IMR-90 (cell line): ENCODE measurements at regions not wholly inside any gene's neighbourhood (a gene's known extent, or its start where the extent isn't known, plus 50 kb on each side); places are given as distances from the start of the nearest gene placed in this dataset.

Experiments used
- ATAC-seq: fragments of 200-7000 bp; cut with Tn5 transposase; 2 replicates; pipeline ENCODE4 v1.9.1; 2020; ENCODE audit warnings: low read depth, mild to moderate bottlenecking, moderate library complexity
- BruUV-seq: library from RNA; stranded (reverse); fragments of 400-500 nt; replicated peaks from 2 replicates; lab custom pipeline; 2021; lab: Mats Ljungman, UMichigan
- CTCF ChIA-PET: fragments of 300-600 bp; formaldehyde crosslinking; extraction: SDS; loops from one replicate; lab custom pipeline; 2021; ENCODE audit warnings: antibody characterized with exemption; lab: Yijun Ruan, JAX
- POLR2A ChIA-PET: fragments of 300-600 bp; sonication (Branson Sonifier 250); formaldehyde crosslinking; loops from one replicate; lab custom pipeline; 2022; ENCODE audit warnings: antibody characterized with exemption; ENCODE audit not compliant: unreplicated experiment; lab: Charles Lee
- DNase-seq: peaks from one replicate; pipeline ENCODE4 v3.0.0; 2013
- H2AFZ ChIP-seq: replicated peaks from 2 replicates; pipeline ENCODE3; 2013; ENCODE audit warnings: low read length, mild to moderate bottlenecking; ENCODE audit not compliant: poor library complexity
- H2AK5ac ChIP-seq: 2 replicates; pipeline ENCODE4 v1.6.1; 2013; ENCODE audit warnings: low read depth, low read length, inconsistent platforms
- H2AK9ac ChIP-seq: replicated peaks from 2 replicates; pipeline ENCODE3; 2013; ENCODE audit warnings: mild to moderate bottlenecking, low read depth, low read length, moderate library complexity; ENCODE audit not compliant: poor library complexity
- H2BK120ac ChIP-seq: 2 replicates; pipeline ENCODE4 v1.6.1; 2013; ENCODE audit warnings: low read depth, low read length, inconsistent platforms
- H2BK15ac ChIP-seq: 3 replicates; pipeline ENCODE4 v1.6.1; 2013; ENCODE audit warnings: low read depth, low read length, inconsistent platforms
- H2BK20ac ChIP-seq: 2 replicates; pipeline ENCODE4 v1.6.1; 2013; ENCODE audit warnings: low read depth, mild to moderate bottlenecking, inconsistent platforms, low read length, moderate library complexity
- H2BK5ac ChIP-seq: 2 replicates; pipeline ENCODE4 v1.6.1; 2013; ENCODE audit warnings: mild to moderate bottlenecking, low read depth, low read length, inconsistent platforms; ENCODE audit not compliant: poor library complexity, severe bottlenecking
- H3K14ac ChIP-seq: replicated peaks from 2 replicates; pipeline ENCODE4 v1.6.1; 2013; ENCODE audit warnings: low read depth, low read length, inconsistent platforms
- H3K18ac ChIP-seq: 2 replicates; pipeline ENCODE4 v1.6.1; 2013; ENCODE audit warnings: low read depth, low read length, control low read depth
- H3K23ac ChIP-seq: 2 replicates; pipeline ENCODE4 v1.6.1; 2013; ENCODE audit warnings: low read depth, low read length, inconsistent platforms
- H3K27ac ChIP-seq: 2 replicates; pipeline ENCODE4 v1.5.1; 2013; ENCODE audit warnings: mild to moderate bottlenecking, control low read depth, low read length; ENCODE audit not compliant: insufficient read depth
- H3K27me3 ChIP-seq: 2 replicates; pipeline ENCODE4 v1.6.1; 2013; ENCODE audit warnings: low read length; ENCODE audit not compliant: control insufficient read depth, insufficient read depth
- H3K36me3 ChIP-seq: 2 replicates; pipeline ENCODE4 v1.6.1; 2013; ENCODE audit warnings: low read length, mixed read lengths; ENCODE audit not compliant: control insufficient read depth, insufficient read depth
- H3K4ac ChIP-seq: 2 replicates; pipeline ENCODE4 v1.6.1; 2013; ENCODE audit warnings: low read depth, low read length, inconsistent platforms
- H3K4me1 ChIP-seq: 2 replicates; pipeline ENCODE4 v1.6.1; 2013; ENCODE audit warnings: low read length, mixed read lengths; ENCODE audit not compliant: control insufficient read depth, insufficient read depth
- H3K4me2 ChIP-seq: 2 replicates; pipeline ENCODE4 v1.6.1; 2013; ENCODE audit warnings: low read depth, mild to moderate bottlenecking, control low read depth, low read length, moderate library complexity
- H3K4me3 ChIP-seq: 2 replicates; pipeline ENCODE4 v1.5.1; 2013; ENCODE audit warnings: low read depth, mild to moderate bottlenecking, control low read depth, low read length, moderate library complexity; ENCODE audit not compliant: insufficient read depth
- H3K56ac ChIP-seq: 2 replicates; pipeline ENCODE4 v1.6.1; 2013; ENCODE audit warnings: low read length, inconsistent platforms; ENCODE audit not compliant: insufficient read depth; ENCODE audit errors: extremely low read depth
- H3K79me1 ChIP-seq, 2 experiments: 2 replicates each; pipeline ENCODE4 v1.6.1; 2013; ENCODE audit warnings: low read length in 2 of 2, inconsistent platforms in 1 of 2, low read depth in 1 of 2
- H3K9ac ChIP-seq: 2 replicates; pipeline ENCODE4 v1.6.1; 2013; ENCODE audit warnings: low read depth, low read length, control low read depth
- H3K9me1 ChIP-seq: 2 replicates; pipeline ENCODE4 v1.6.1; 2013; ENCODE audit warnings: low read length, inconsistent platforms; ENCODE audit not compliant: insufficient read depth
- H3K9me3 ChIP-seq: 2 replicates; pipeline ENCODE4 v1.6.1; 2013; ENCODE audit warnings: low read length; ENCODE audit not compliant: control insufficient read depth, insufficient read depth
- H4K20me1 ChIP-seq: 2 replicates; pipeline ENCODE4 v1.6.1; 2013; ENCODE audit warnings: low read length, inconsistent platforms; ENCODE audit not compliant: insufficient read depth
- H4K5ac ChIP-seq: 2 replicates; pipeline ENCODE4 v1.6.1; 2013; ENCODE audit warnings: mild to moderate bottlenecking, low read depth, low read length, control low read depth
- H4K8ac ChIP-seq, 2 experiments: 2 replicates each; pipeline ENCODE4 v1.6.1; 2013; ENCODE audit warnings: low read depth in 2 of 2, low read length in 2 of 2, control low read depth in 1 of 2, inconsistent platforms in 1 of 2
- H4K91ac ChIP-seq: 2 replicates; pipeline ENCODE4 v1.6.1; 2013; ENCODE audit warnings: low read depth, low read length, inconsistent platforms; ENCODE audit not compliant: insufficient read depth
- BHLHE40 ChIP-seq: fragments of 150-350 bp; IDR thresholded peaks from 2 replicates; pipeline ENCODE4 v1.6.1; 2016; ENCODE audit warnings: mild to moderate bottlenecking, low read depth, low read length
- CEBPB ChIP-seq: IDR thresholded peaks from 2 replicates; pipeline ENCODE4 v1.6.1; 2012; ENCODE audit warnings: low read depth, low read length, improper control_type of control experiment
- CHD1 ChIP-seq: IDR thresholded peaks from 2 replicates; pipeline ENCODE4 v1.6.1; 2012; ENCODE audit warnings: low read depth, low read length, improper control_type of control experiment
- CTCF ChIP-seq: conservative IDR thresholded peaks from 2 replicates; pipeline ENCODE4 v1.5.1; 2012; ENCODE audit warnings: mild to moderate bottlenecking, low read depth, low read length, improper control_type of control experiment
- ELK1 ChIP-seq: fragments of 150-350 bp; IDR thresholded peaks from 2 replicates; pipeline ENCODE4 v1.6.1; 2016; ENCODE audit warnings: low read depth, mild to moderate bottlenecking, low read length, moderate library complexity, borderline replicate concordance
- FOS ChIP-seq: fragments of 150-350 bp; IDR thresholded peaks from 2 replicates; pipeline ENCODE4 v1.6.1; 2016; ENCODE audit warnings: low read depth, low read length
- MAFK ChIP-seq: IDR thresholded peaks from 2 replicates; pipeline ENCODE4 v1.6.1; 2012; ENCODE audit warnings: low read depth, low read length, improper control_type of control experiment
- MAZ ChIP-seq: IDR thresholded peaks from 2 replicates; pipeline ENCODE4 v1.6.1; 2012; ENCODE audit warnings: low read depth, mild to moderate bottlenecking, low read length, improper control_type of control experiment, moderate library complexity, borderline replicate concordance
- MXI1 ChIP-seq: IDR thresholded peaks from 2 replicates; pipeline ENCODE4 v1.6.1; 2012; ENCODE audit warnings: low read depth, mild to moderate bottlenecking, low read length, moderate library complexity, borderline replicate concordance
- NFE2L2 ChIP-seq: fragments of 150-350 bp; IDR thresholded peaks from 2 replicates; pipeline ENCODE4 v1.6.1; 2016; ENCODE audit warnings: low read depth, mild to moderate bottlenecking, low read length
- POLR2A ChIP-seq: IDR thresholded peaks from 2 replicates; pipeline ENCODE4 v1.6.1; 2012; ENCODE audit warnings: mild to moderate bottlenecking, low read depth, low read length
- RAD21 ChIP-seq: IDR thresholded peaks from 2 replicates; pipeline ENCODE4 v1.6.1; 2012; ENCODE audit warnings: low read length, improper control_type of control experiment
- RCOR1 ChIP-seq: IDR thresholded peaks from 2 replicates; pipeline ENCODE4 v1.6.1; 2012; ENCODE audit warnings: mild to moderate bottlenecking, low read length, improper control_type of control experiment; ENCODE audit not compliant: insufficient replicate concordance
- RFX5 ChIP-seq: IDR thresholded peaks from 2 replicates; pipeline ENCODE4 v1.8.0; 2012; ENCODE audit warnings: low read depth, mild to moderate bottlenecking, low read length, moderate library complexity
- SMC3 ChIP-seq: fragments of 150-350 bp; IDR thresholded peaks from 2 replicates; pipeline ENCODE4 v1.6.1; 2016; ENCODE audit warnings: low read depth, mild to moderate bottlenecking, antibody characterized with exemption, low read length, moderate library complexity
- USF2 ChIP-seq: fragments of 150-350 bp; IDR thresholded peaks from 2 replicates; pipeline ENCODE4 v1.6.1; 2017; ENCODE audit warnings: mild to moderate bottlenecking, antibody characterized with exemption, low read length, low read depth
- WGBS, 2 experiments: methylation state at CpG; one replicate each; pipeline versions ENCODE4 v1.1.5 to v1.1.7; 2013; ENCODE audit warnings: missing lambda C conversion rate in 2 of 2; ENCODE audit not compliant: insufficient read length in 1 of 2; ENCODE audit errors: extremely low coverage in 2 of 2; 5-methylcytosine and 5-hydroxymethylcytosine counted together
- dilution Hi-C: fragments of 300-500 bp; cut with HindIII; formaldehyde crosslinking; loops from one replicate; pipeline ENCODE4 v1.14.3; 2018; ENCODE audit warnings: low sequenced_read_pairs; ENCODE audit not compliant: unreplicated experiment
- in situ Hi-C: fragments of 300-500 bp; cut with MboI; formaldehyde crosslinking; loops from 3 replicates; pipeline ENCODE4 v1.14.3; 2019; ENCODE audit warnings: low sequenced_read_pairs, inconsistent platforms, mixed read lengths
- intact Hi-C: fragments of 100-400 bp; cut with micrococcal nuclease; formaldehyde crosslinking; loops from 2 replicates; pipeline ENCODE4 v1.10.0; 2022

- ChIA-PET POLR2A (no interaction called here), CTCF (no interaction called here)
- no CpG with 5 or more reads among the region's 5 CpGs for WGBS, 2 experiments
- Histone ChIP-seq H4K5ac (no peak overlapping the region), H3K4ac (peak overlapping the region; percentile 29; the same call in 1 of the 2 replicates), H3K18ac (no peak overlapping the region), H3K23ac (no peak overlapping the region), H3K79me1 (no peaks in the 10 kb centered on the region), H4K91ac (no peak overlapping the region), H3K9me3 (no peaks in the 10 kb centered on the region), H3K9me1 (peaks cover 2% of the 10 kb centered on the region; the same call in 1 of the 2 replicates), H3K56ac (no peak overlapping the region), H2BK120ac (no peak overlapping the region), H2AK9ac (no peak overlapping the region), H4K8ac (no peak overlapping the region), H3K4me1 (peaks cover 8% of the 10 kb centered on the region), H2BK5ac (no peak overlapping the region), H3K4me3 (no peak overlapping the region), H2AK5ac (no peak overlapping the region), H3K36me3 (no peaks in the 10 kb centered on the region), H4K20me1 (no peaks in the 10 kb centered on the region), H3K9ac (no peak overlapping the region), H2BK15ac (peak overlapping the region; percentile 54; the same call in 1 of the 3 replicates), H2BK20ac (no peak overlapping the region), H3K27ac (no peak overlapping the region), H3K4me2 (no peak overlapping the region), H3K14ac (no peak overlapping the region), H2AFZ (no peak overlapping the region), H3K27me3 (no peaks in the 10 kb centered on the region)
- no peak for DNase-seq
- ATAC-seq, result no peak
- dilution Hi-C loops (no loop called here), in situ Hi-C loops (no loop called here), intact Hi-C loops (no loop called here)
- BruUV-seq, result no TSS peak
- TF ChIP-seq CTCF, result no peak
- TF ChIP-seq RAD21, result no peak
- no peak for TF ChIP-seq MAZ
- no peak for TF ChIP-seq SMC3
- no peak for TF ChIP-seq USF2
- no peak for TF ChIP-seq CHD1
- TF ChIP-seq MAFK, result no peak
- no peak for TF ChIP-seq MXI1
- TF ChIP-seq BHLHE40, result no peak
- no peak for TF ChIP-seq RFX5
- no peak for TF ChIP-seq RCOR1
- TF ChIP-seq NFE2L2, result no peak
- TF ChIP-seq CEBPB, result no peak
- TF ChIP-seq FOS, result no peak
- no peak for TF ChIP-seq ELK1
- TF ChIP-seq POLR2A, result no peak
Observed at GRCh38 chr13:44805585-44805984, 183.7 kb downstream of the NUFIP1 start.
